ENCODE measurements at regions not wholly inside any gene's neighbourhood (a gene's known extent, or its start where the extent isn't known, plus 50 kb on each side); places are given as distances from the start of the nearest gene placed in this dataset.
"Not testable (repeated sequence)": the region's sequence is repeated elsewhere in the genome, so short reads cannot be mapped to it uniquely, and the experiment has no call there.

DNA sequence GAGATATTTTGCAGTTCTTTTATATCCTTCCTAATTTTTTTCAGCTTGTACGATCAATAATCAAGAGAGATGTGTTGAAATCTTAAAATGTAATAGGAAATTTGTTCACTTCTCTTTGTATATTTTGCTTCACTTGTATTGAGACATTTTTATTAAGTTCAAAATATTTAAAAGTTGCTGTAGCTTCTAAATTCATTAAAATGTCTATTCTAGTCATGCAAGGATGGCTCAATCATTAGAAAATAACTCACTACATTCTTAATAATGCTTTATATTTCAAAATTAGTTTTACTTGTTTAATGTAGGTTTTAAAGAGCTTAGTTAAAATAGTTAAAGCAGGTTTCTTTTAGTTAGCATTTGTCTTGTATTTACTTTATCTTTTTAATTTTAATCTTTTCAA is 308.4 kb downstream of the CYRIA start:
- DNase-seq, result no peak

GRCh38 chr2:16351541-16351940 is 314.1 kb downstream of the CYRIA start:
- DNase-seq, result no peak

- DNase-seq, result no peak
Observed at GRCh38 chr2:16351137-16351536, 314.5 kb downstream of the CYRIA start.

GRCh38 chr2:16350211-16350610 is 315.4 kb downstream of the CYRIA start:
- no peak for DNase-seq

- DNase-seq, result no peak
Observed at GRCh38 chr2:16349811-16350210, 315.8 kb downstream of the CYRIA start.

DNA sequence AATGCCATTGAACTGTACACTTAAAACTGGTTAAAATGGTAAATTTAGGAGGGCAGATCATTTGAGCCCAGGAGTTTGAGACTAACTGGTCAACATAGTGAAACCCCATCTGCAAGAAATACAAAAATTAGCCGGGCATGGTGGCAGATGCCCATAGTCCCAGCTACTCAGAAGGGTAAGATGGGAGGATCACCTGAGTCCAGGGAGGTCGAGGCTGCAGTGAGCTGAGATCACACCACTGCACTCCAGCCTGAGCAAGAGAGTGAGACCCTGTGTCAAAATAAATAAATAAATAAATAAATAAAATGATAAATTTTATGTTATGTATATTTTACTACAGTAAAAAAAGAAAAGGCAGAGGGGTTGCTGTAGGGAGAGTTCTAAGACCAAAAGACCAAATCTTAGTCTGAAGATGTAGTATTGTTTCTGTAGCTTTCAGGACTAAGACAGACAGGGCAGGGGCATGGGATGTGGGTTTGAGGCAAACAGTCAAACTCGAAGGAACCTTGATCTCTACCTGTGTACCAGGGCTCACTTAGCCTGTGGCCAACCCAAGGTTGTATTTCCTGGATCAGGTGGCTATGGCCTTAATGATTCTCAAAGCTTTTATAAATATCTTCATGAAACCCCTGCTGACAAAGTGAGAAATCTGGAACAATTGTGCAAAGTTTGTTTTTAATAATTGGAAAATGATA is 316.7 kb downstream of the CYRIA start:
- no peak for DNase-seq

DNA sequence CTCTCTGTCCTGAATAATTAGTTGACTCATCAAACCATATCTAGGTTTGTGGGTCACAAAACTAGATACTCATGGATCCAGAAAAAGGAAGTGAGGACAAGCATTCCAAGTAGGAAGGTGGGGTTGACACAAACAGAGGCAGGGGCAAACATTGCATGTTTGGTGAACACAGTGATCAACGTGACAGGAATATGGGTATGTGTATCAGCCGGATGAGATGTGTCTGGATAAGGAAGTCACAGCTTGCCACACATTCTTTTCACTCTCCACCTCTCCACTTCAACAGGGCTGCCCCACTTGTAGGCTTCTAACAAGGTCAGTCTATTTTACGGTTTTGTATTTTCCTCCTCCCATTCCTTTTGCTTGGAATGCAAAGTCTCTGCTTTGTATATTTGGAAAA is 319.0 kb downstream of the CYRIA start:
- DNase-seq, result no peak

DNA sequence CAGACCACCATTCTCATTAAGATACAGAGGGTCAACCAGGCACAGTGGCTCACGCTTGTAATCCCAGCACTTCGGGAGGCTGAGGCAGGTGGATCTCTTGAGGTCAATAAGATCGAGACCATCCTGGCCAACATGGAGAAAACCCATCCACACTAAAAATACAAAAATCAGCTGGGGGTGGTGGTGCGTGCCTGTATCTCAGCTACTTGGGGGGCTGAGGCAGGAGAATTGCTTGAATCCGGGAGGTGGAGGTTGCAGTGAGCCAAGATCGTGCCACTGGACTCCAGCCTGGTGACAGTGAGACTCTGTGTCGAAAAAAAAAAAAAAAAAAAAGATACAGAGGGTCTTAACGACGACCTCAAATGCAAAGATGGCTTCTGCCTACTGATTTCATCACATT is 320.4 kb downstream of the CYRIA start:
- not testable (repeated sequence) for DNase-seq

DNA sequence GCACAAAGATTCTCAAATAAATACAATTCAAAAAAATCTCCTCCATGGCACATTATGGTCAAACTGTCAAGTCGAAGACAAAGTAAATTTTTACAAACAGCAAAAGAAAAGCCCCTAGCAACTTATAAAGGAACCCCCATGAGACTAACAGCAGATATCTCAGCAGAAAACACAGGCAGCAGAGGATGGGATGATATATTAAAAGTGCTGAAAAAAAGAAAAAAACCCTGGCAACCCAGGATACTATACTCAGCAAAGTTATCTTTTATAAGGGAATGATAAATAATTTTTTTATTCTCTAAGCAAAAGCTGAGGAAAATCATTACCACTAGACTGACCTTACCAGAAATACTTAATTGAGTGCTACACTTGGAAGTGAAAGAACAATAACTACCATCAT is 326.4 kb downstream of the CYRIA start:
- DNase-seq, result no peak

DNA sequence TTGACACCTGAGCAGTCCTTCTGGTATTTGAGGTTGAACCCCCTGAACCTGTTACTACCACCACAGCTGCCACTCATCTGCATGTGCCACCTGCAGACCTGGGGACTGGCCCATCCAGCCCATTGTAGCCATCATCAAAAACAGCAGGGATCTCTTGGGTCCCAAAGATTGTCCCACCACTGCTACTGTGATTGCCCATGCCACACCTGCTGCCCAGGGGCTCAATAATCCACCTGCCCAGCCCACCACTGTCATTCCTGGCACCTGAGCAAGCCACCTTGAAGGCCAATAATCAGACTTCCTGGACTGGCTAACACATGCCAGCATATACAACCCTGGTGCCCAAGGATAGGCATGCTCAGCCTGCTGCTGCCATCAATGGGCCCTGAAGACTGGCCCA is 327.6 kb downstream of the CYRIA start:
- DNase-seq, result no peak

DNA sequence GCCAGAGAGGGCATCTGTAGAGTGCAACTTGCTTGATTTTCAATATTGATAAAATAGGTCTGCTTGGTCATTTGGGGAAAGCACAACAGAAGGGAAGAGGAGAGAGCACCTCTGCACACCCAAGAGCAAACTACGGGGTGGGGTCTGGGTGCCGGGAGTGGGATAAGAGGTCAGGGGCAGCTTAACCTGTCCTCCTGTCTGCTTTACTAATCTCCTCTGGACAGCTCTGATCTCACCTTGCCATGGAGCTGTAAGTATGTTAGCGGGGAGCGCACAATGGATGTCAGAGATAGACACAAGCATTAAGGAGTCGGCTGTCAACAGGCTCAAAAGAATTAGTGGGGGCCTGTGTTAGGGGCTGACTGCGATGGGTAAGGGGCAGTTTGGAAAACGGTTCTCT is 328.7 kb downstream of the CYRIA start:
- no peak for DNase-seq

- no peak for DNase-seq
Observed at GRCh38 chr2:16336491-16336890, 329.1 kb downstream of the CYRIA start.

DNA sequence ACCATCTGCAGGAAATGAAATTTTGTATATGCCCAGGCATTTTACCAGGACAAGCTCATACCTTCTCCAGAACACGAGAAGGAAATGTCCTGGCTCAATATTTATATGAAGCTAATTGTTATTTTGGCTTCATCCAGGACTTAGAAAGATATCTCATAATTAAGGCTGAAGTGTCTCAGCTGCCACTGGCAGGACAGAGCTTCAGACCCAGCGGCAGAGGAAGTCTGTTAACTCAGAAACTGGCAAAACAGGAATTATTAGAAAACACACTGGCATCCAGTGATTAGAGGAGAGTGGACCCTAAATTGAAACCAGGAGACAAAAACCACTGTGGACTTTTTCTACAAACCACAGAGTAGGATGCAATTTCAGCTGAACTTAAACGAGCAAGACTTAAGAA is 329.7 kb downstream of the CYRIA start:
- DNase-seq, result no peak

- DNase-seq, result no peak
Observed at GRCh38 chr2:16335604-16335930, 330.1 kb downstream of the CYRIA start.

DNA sequence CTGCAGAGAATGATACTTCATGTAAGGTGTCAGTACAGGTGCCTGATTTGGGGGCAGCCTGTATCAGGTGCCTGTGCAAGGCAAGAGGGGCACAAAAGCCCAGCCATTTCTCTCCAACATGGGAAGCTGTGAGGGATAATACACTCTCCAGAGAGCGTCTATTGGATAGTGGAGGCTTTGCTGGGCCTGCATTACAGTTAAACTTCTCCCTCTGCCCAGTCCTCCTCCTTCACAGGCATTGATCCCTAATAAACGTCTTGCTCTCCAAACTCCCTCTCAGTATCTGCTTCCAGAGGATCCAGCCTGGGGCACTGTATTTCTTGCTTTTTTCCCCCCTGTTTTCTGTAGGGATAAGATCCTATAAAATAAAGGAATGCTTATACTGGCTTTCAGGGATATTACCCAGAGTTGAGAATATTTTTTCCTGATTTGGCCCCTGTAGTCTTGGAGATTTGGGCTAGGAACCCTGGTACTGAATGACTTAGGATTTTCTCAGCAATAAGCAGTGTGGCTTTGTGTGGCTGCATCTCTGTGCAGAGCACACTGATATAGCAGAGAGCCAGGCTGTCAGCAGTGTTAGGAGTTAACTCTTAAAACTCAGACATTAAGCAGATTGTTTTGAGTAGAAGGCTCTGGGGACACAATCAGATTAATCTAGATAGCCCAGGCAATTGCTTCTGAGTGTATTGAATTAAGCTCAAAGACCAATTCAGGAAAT is 330.6 kb downstream of the CYRIA start:
- DNase-seq, result no peak

- no peak for DNase-seq
Observed at GRCh38 chr2:16334366-16334765, 331.3 kb downstream of the CYRIA start.

DNA sequence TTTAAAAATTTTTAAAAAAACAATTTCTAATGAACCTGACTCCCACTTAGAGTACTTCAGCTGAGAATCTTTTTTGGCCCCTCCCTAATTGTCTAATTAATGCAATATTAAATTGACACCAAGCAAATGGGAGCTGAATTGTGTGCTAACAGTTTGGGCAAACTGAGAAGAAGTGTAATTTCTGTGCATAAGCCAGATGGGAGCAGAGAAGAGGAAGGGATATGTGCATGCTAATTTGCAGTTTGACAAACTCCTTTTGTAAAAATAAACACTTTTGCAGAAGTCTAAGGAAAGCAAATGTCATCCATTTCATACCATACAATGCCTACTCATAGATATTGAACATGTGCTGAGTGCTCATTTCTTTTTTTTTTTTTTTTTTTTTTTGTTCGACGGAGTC is 332.0 kb downstream of the CYRIA start:
- no peak for DNase-seq

GRCh38 chr2:16332681-16333557 is 332.7 kb downstream of the CYRIA start:
- DNase-seq, result no peak

GRCh38 chr2:16331772-16332171 is 333.9 kb downstream of the CYRIA start:
- no peak for DNase-seq

DNA sequence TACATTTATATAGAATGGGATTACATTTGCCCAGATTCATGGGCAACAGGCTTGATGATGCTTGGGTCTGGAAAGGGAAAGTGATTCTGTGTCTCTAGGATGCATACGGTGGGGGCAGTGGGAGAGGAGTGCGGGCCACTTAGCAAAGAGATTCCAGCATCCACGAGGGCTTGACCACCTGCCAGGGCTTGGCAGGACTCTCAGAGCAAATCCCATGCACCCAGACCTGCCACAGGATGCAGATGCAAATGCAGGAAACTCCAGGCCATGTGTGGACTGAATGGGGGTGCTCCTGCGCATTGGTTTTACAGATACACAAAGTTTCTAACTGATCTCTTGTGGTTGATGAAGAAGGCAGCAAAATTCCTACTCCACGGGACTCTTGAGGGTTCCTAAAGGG is 334.7 kb downstream of the CYRIA start:
- DNase-seq, result no peak

DNA sequence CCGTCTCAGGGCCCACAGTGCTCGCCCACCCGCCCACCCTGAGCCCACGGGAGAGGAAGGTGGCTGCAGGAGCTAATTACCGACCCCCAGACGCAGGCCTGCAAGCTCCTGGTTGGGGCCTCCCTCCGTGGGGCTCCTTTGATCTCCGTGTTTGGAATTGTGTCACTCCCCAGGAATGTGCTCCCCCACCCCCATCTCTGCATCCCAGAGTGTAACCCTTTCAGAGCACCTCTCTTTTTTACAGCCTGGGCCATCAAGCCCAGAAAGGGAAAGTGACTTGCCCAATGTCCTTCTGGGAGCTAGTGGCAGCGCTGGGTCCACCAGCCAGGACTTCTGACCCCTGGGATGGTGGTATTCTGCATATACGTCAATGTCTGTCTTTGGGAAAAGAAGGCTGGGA is 335.1 kb downstream of the CYRIA start:
- DNase-seq, result no peak

DNA sequence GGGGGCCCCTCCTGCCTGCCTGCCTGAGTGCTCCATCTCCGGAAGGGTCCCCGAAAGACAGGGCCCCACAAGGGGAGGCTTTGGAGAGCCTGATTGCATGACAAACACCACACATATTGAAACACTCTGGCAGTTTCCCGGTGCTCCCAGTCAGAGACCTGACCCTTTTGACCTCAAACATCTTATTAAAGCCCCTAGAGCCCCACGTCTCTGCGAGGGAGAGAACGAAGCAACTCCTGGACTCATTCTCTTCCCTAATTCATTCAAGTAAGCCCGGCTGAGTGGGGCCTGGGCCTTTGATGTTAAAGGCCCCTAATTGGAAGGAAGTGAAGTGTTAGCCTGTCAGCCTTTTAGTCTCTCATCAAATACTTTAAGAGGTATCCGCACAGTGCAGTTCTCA is 335.6 kb downstream of the CYRIA start:
- DNase-seq, result no peak

DNA sequence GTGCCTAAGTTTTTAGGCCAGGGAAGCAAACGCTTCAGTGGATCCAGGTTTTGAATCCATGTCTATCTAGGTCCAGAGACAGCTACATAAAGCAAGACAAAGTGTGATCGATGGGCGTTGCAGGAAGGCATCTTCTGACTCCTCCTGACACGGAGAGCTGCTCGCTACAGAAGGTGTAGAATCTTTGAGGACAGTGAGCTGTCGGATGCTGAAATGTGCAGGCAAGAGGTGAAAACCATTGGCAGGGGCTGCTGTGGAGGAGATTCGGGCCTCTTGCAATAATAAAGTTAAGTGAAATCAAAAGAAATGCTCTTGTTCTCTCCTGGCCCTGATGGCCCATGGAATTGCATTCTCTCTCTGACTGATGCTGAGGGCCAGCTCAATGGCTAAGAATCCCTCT is 336.2 kb downstream of the CYRIA start:
- DNase-seq, result no peak

All from T1000 (cell line).